Osteoblast (primary cell): ENCODE measurements at regions not wholly inside any gene's neighbourhood (a gene's known extent, or its start where the extent isn't known, plus 50 kb on each side); places are given as distances from the start of the nearest gene placed in this dataset.
A peak's percentile ranks its signal among the peaks of the same experiment; 100 is the strongest.

Source experiments
- DNase-seq: peaks from one replicate; pipeline ENCODE4 v3.0.0; 2011; ENCODE audit warnings: low spot score, mixed read lengths; ENCODE audit not compliant: insufficient read length; ENCODE audit errors: missing footprints
- H2AFZ ChIP-seq: 2 replicates; pipeline ENCODE4 v1.6.0; 2011; ENCODE audit warnings: mild to moderate bottlenecking, low read length
- H3K27ac ChIP-seq: 2 replicates; pipeline ENCODE4 v1.5.1; 2011; ENCODE audit warnings: mild to moderate bottlenecking, low read depth, low read length, moderate library complexity
- H3K27me3 ChIP-seq: 2 replicates; pipeline ENCODE4 v1.6.0; 2012; ENCODE audit warnings: mild to moderate bottlenecking, control low read depth, inconsistent platforms, low read length, moderate library complexity; ENCODE audit not compliant: insufficient read depth
- H3K36me3 ChIP-seq: 2 replicates; pipeline ENCODE4 v1.5.1; 2011; ENCODE audit warnings: mild to moderate bottlenecking, low read length, control low read depth, moderate library complexity; ENCODE audit not compliant: insufficient read depth
- H3K4me1 ChIP-seq: 2 replicates; pipeline ENCODE4 v1.5.1; 2011; ENCODE audit warnings: mild to moderate bottlenecking, low read length, control low read depth, moderate library complexity; ENCODE audit not compliant: insufficient read depth
- H3K4me2 ChIP-seq: 2 replicates; pipeline ENCODE4 v1.6.0; 2011; ENCODE audit warnings: mild to moderate bottlenecking, low read length; ENCODE audit not compliant: insufficient read depth
- H3K4me3 ChIP-seq: fragments of 200-600 bp; sonication (generic); 3 replicates; pipeline ENCODE4 v1.5.1; 2012; ENCODE audit warnings: mild to moderate bottlenecking, low read length, inconsistent platforms; ENCODE audit not compliant: insufficient read depth
- H3K79me2 ChIP-seq: 2 replicates; pipeline ENCODE4 v1.6.0; 2012; ENCODE audit warnings: mild to moderate bottlenecking, low read length, control low read depth, inconsistent platforms; ENCODE audit not compliant: insufficient read depth
- H3K9me3 ChIP-seq: 2 replicates; pipeline ENCODE4 v1.5.1; 2011; ENCODE audit warnings: low read depth, low read length, control low read depth
- H4K20me1 ChIP-seq: 2 replicates; pipeline ENCODE4 v1.6.0; 2012; ENCODE audit warnings: mild to moderate bottlenecking, low read length, control low read depth; ENCODE audit not compliant: insufficient read depth
- CTCF ChIP-seq: IDR thresholded peaks from 2 replicates; pipeline ENCODE4 v1.5.1; 2011; ENCODE audit warnings: mild to moderate bottlenecking, low read depth, low read length, moderate library complexity; ENCODE audit errors: extremely low read depth

DNA sequence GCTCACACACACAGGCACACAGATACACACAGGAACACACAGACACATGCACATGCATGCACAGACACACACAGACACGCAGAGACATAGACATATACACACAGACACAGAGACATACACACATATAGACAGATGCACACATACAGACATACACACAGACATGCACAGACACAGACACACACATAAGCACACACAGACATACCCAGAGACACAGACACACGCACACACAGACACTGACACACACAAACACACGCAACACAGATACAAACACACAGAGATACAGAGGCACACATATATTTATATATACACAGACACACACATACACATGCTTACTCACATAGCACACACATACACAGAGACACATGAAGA lies 158.4 kb downstream of the LY86 start:
- H3K27ac ChIP-seq = no peak overlapping the region

GRCh38 chr6:6747371-6747770 lies 158.9 kb downstream of the LY86 start:
- Histone ChIP-seq H3K4me3 (no peak overlapping the region), H3K27me3 (no peaks in the 10 kb centered on the region), H3K36me3 (no peaks in the 10 kb centered on the region), H3K79me2 (no peaks in the 10 kb centered on the region), H3K27ac (no peak overlapping the region), H3K4me1 (peaks cover 15% of the 10 kb centered on the region), H3K9me3 (no peaks in the 10 kb centered on the region), H3K4me2 (no peak overlapping the region), H4K20me1 (no peaks in the 10 kb centered on the region), H2AFZ (no peak overlapping the region)
- no peak for DNase-seq
- no peak for TF ChIP-seq CTCF

More for the DNA sequence above, 158.4 kb downstream of the LY86 start:
- H3K4me3 ChIP-seq = no peak overlapping the region
- H2AFZ ChIP-seq = no peak overlapping the region
- no peaks in the 10 kb centered on the region for H3K36me3 ChIP-seq
- DNase-seq = no peak
- no peaks in the 10 kb centered on the region for H4K20me1 ChIP-seq
- TF ChIP-seq CTCF = no peak
- no peaks in the 10 kb centered on the region for H3K79me2 ChIP-seq
- no peak overlapping the region for H3K4me2 ChIP-seq
- H3K27me3 ChIP-seq = no peaks in the 10 kb centered on the region
- peaks cover 13% of the 10 kb centered on the region for H3K4me1 ChIP-seq
- no peaks in the 10 kb centered on the region for H3K9me3 ChIP-seq

DNA sequence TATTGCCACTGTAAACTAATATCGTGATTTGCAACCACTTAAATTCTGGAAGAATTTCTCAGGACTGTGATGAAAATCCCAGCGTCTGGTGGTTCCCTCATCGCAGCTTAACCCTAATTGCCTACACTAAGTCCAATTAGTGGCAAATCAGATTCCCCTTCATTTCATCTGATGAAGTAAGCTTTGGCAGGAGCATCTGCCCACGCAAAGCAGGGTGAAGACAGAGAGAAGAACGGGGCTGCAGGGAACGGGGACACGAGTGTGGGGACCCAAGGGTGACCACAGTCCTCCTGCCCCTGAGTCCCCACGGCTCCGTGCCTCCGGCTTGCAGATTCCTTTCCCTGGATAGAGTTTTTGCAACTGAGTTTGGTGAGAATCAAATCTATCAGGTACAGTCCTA lies 159.5 kb downstream of the LY86 start:
- no peak overlapping the region for H2AFZ ChIP-seq
- TF ChIP-seq CTCF = no peak
- H3K27ac ChIP-seq = no peak overlapping the region
- no peaks in the 10 kb centered on the region for H3K36me3 ChIP-seq
- H3K79me2 ChIP-seq = no peaks in the 10 kb centered on the region
- DNase-seq = no peak
- no peaks in the 10 kb centered on the region for H3K9me3 ChIP-seq
- no peak overlapping the region for H3K4me2 ChIP-seq
- H3K4me1 ChIP-seq = peaks cover 15% of the 10 kb centered on the region
- H4K20me1 ChIP-seq = no peaks in the 10 kb centered on the region
- no peak overlapping the region for H3K4me3 ChIP-seq
- no peaks in the 10 kb centered on the region for H3K27me3 ChIP-seq

DNA sequence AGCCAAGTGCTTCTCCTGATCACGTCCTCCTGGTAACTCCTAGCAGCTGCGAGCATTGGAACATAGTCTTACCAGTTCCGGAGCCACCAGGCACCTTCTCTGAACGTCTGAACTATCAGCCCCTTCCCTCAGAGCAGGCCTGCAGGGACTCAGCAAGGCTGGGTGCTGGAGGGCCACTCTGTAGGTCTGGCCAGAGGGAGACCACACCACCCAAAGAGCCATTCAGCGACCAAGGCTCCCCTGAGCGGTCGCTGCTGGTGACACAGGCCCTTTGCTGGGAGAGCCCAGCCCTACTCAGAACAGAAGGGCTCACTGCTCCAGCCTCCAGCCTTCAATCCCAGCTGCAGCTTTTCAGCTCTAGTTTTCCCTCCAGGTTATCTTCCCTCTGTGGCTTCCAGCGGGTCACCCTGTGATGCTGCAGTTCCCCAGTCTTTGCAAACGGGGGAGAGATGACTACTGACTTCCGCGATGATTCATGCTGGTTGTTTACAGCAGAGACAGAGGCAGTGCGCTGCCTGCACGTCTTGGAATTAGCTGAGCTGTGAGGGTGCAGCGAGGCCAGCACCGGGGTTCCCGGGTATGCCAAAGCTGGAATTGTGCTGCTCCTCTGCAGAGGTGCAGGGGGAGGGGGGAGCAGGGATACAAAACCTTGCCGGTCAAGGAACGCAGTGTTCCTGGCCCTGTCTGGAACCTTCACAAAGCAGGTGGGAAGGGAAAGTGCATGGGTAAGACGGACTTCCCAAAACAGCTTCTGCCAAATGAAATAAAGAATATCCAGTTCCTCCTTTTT lies 161.4 kb downstream of the LY86 start:
- Histone ChIP-seq H3K36me3 (no peaks in the 10 kb centered on the region), H3K4me2 (peak overlapping the region; percentile 21), H3K4me1 (peaks cover 15% of the 10 kb centered on the region), H2AFZ (no peak overlapping the region), H3K27ac (no peak overlapping the region), H3K79me2 (no peaks in the 10 kb centered on the region), H4K20me1 (no peaks in the 10 kb centered on the region), H3K4me3 (no peak overlapping the region), H3K9me3 (no peaks in the 10 kb centered on the region), H3K27me3 (no peaks in the 10 kb centered on the region)
- no peak for TF ChIP-seq CTCF
- DNase-seq = peak; percentile 97
